IPS-NIHi7 (cell line): ENCODE measurements at regions not wholly inside any gene's neighbourhood (a gene's known extent, or its start where the extent isn't known, plus 50 kb on each side); places are given as distances from the start of the nearest gene placed in this dataset.

Source experiments
- DNase-seq: peaks from one replicate; pipeline ENCODE4 v3.0.0; 2012; ENCODE audit warnings: mixed read lengths; ENCODE audit errors: extremely low spot score

GRCh38 chr2:4369826-4370419 is 666.5 kb downstream of the DCDC2C start:
- no peak for DNase-seq

- DNase-seq, result no peak
Observed at GRCh38 chr2:4370422-4371090, 667.2 kb downstream of the DCDC2C start.

DNA sequence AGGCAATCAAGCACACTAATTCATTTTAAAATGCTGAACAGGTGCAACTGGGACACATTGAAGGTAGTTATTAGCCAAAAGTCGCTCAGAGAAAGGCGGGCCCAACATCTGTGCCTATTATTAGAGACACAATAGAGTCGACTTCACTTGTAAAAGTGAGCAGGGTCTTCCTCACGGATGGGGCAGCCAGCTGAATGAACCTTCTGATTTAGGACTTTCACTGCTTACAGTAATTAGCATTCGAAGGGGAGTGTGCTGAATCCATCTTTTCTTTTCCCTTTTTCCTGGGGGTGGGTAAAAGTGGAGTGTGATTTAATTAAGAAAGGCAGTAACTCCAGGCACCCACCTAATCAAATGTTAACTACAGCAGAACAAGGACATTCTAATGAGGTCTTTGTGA is 677.7 kb downstream of the DCDC2C start:
- DNase-seq, result peak; percentile 13

- no peak for DNase-seq
Observed at GRCh38 chr2:4381773-4382172, 678.4 kb downstream of the DCDC2C start.

DNA sequence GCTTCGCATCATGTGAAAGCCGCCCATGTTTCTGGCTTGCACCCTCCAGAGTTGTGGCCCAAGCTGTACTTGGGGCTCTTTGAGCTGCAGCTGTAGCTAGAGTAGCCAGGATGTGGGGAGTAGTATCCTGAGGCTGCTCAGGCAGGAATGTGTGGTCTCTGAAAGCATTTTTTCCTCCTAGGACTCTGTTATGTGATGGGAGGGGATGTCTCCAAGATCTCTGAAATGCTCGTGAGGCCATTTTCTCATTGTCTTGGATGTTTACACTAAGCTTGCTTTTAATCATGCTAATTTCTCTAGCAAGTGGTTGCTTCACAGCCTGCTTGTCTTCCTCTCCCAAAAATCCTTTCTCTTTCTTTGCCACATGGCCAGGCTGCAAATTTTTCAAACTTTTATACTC is 687.6 kb downstream of the DCDC2C start:
- DNase-seq, result no peak

GRCh38 chr2:4404363-4404762 is 701.0 kb downstream of the DCDC2C start:
- DNase-seq, result no peak

DNA sequence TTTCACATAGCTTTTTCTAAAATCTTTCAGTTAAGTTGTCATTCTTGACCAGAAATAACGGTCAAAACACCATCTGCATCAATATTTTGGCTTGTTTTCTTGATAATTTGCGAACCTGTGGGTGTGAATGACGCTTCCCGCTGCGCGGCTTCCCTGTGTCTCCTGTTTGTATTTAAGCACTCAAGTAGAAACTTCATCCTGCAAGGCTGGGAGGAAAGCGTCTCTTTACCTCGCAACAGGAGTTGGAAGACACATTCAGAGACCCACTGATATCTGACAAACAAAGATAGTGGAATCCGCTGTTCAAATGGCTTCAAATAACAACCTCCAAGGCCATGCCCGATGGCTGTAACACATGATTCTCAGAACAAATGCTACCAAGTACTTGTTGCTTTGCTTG is 704.9 kb downstream of the DCDC2C start:
- DNase-seq, result no peak

DNA sequence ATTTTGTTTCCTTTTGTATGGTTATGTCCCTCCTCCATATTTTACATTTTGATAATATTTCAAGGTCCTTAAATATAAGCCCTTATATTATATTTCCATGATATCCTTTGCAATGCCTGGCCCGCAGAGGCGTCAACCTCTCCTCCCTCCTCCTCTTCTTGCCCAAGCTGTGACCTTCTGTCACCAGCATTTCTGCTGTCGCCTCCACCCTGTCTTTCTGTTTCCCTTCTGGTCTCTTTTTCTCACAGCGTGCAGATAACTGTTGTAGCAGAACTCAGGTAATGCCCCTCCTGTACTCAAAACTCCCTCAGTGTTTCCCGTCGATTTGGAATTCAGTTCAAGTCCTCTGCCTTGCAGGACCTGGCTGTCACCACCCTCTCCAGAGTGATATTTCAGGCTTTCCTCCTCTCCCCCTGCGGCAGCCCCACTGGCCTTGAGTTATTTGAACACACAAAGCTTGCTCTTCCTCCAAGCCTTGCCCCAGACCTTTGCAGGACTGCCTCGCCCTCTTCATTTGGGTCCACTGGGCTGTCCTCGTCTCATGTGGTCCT is 709.3 kb downstream of the DCDC2C start:
- no peak for DNase-seq

- DNase-seq, result no peak
Observed at GRCh38 chr2:4415171-4415570, 711.8 kb downstream of the DCDC2C start.

- no peak for DNase-seq
Observed at GRCh38 chr2:4415810-4416413, 712.5 kb downstream of the DCDC2C start.

DNA sequence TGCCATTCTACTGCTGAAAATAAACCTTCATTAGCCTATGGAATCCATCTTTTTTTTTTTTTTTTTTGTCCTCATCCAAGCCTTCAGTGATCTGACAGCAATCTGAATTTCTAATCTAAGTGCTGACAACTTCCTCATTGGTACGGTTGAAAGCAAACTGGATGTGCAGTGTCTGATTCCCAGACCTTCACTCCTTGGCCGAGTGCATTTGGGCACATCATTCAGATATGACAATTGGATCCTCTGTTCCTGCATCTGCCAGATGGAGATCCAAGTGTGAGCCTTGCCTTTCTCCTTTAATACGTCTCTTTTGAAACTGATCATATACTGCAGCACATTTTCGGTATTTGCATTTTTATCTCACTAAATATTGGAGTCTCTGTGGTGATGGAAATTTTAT is 713.1 kb downstream of the DCDC2C start:
- no peak for DNase-seq

- DNase-seq, result no peak
Observed at GRCh38 chr2:4417771-4418170, 714.4 kb downstream of the DCDC2C start.

- DNase-seq, result peak; percentile 16
Observed at GRCh38 chr2:4420032-4420431, 716.7 kb downstream of the DCDC2C start.

DNA sequence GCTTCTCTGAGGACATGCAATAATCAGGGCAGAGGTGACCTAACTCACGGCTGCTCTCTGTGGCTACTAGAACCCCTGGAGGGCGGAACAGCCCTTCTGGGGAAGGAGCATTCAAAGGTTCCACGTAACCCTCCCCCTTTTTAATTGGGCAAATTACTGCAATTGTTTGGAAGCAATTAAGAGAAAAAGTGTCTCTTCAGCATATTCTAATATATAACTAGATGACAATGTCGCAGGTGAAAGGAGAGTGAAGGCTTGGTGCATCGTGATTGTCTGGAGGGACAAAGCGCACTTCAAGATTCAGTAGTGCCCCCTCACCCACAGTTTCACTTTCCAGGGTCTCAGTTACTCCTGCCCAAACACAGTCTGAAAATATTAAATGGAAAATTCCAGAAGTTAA is 720.8 kb downstream of the DCDC2C start:
- DNase-seq, result no peak

DNA sequence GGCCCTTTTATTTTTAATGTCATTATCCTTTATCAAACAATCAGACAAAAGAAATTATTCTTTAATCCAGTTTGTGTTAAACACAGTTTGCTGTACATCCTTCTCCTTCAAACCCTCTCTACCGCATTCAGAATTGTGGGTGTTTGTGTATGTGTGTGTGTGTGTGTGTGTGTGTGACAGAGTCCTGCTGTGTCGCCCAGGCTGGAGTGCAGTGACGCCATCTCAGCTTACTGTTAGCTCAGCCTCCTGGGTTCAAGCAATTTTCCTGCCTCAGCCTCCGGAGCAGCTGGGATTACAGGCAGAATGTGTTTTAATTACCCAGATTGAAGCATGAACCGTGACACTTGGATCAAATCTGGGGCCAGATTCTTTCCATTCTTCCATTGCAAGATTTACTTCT is 723.7 kb downstream of the DCDC2C start:
- no peak for DNase-seq

- DNase-seq, result no peak
Observed at GRCh38 chr2:4445821-4446220, 742.4 kb downstream of the DCDC2C start.

GRCh38 chr2:4454907-4455306 is 751.5 kb downstream of the DCDC2C start:
- DNase-seq, result no peak

GRCh38 chr2:4455486-4456155 is 752.2 kb downstream of the DCDC2C start:
- DNase-seq, result no peak

DNA sequence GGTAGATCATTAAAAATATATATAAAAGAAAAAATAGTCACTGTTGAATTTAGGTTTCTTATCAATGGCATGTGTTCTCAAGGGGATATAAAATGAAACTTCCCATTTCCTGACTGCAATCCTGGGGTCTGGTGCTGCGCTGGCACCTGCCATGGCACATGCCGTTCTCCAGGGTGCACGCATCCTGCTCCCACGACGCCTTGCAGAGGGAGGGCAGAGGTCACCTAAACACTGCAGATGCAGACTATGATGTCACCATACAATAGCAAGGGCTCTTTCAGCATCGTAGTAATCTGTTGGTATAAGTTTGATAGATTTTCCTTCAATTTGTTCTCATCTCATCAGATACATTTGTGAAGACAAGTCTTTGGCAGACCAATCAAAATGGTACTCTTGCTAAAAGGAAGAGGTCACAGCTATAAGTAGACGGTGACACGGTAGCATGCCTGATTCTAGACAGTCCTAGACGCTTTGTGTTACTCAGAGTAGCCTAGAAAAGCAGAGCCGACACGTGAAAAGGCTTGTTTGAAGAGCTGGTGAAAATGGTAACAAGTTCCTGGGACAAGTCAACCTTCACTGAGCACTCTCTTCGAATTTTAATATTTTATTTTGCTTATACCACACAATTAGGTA is 761.4 kb downstream of the DCDC2C start:
- DNase-seq, result no peak

DNA sequence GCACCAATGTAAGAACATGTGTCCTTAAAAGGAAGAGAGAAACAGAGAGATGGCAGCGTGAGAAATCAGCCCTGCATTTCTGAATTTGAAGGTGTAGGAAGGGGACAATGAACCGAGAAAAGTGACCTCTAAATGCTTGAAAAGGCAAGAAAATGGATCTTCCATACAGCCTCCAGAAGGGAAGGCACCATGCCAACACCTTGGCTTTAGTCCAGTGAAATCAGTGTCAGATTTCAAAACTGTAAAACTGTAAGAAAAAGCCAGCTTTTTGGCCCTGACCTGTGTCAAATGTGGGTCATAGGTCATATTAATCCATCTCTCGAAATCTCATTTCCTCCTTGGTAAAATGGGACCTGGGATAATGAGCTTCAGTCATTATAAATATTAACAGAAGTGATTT is 762.3 kb downstream of the DCDC2C start:
- DNase-seq, result no peak

DNA sequence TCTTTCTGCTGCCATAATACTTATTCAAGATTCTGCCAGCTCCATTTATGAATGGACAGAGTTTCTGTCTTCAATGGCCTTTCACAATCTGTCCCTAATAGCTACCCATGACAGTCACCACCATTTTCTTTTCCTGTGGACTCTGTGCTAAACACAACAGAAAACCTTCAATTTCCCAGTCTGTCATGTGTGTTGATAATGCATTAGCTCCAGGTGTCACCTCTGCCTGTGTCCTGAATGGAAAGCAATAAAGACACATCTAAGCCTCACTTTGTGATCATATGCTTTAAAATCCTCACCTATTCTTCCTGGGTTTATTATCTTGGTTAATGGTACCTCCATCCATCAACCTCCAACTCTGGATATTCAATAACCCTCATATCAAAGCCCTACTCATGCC is 772.2 kb downstream of the DCDC2C start:
- no peak for DNase-seq

GRCh38 chr2:4483050-4483449 is 779.7 kb downstream of the DCDC2C start:
- DNase-seq, result no peak
